ENCODE measurements at regions not wholly inside any gene's neighbourhood (a gene's known extent, or its start where the extent isn't known, plus 50 kb on each side); places are given as distances from the start of the nearest gene placed in this dataset.
"Not testable (repeated sequence)": the region's sequence is repeated elsewhere in the genome, so short reads cannot be mapped to it uniquely, and the experiment has no call there.

- Mint-ChIP-seq H3K4me1 (ENCODE audit: low read depth) (no peaks in the 10 kb centered on the region), H3K4me3 (no peak overlapping the region), H3K9me3 (peaks cover 4% of the 10 kb centered on the region), H3K36me3 (ENCODE audit: low read depth) (no peaks in the 10 kb centered on the region), H3K27me3 (ENCODE audit: insufficient read depth) (no peaks in the 10 kb centered on the region), H3K27ac (no peak overlapping the region)
- no peak for DNase-seq
- no peak for TF ChIP-seq CTCF (IDR thresholded peaks at IDR 0.05)
These were observed 99.9 kb upstream of the FANCL start for GRCh38 chr2:58341047-58341446.

GRCh38 chr2:58339548-58340243 lies 98.6 kb upstream of the FANCL start:
- Mint-ChIP-seq H3K4me3 (no peak overlapping the region), H3K36me3 (ENCODE audit: low read depth) (no peaks in the 10 kb centered on the region), H3K4me1 (ENCODE audit: low read depth) (no peaks in the 10 kb centered on the region), H3K9me3 (peaks cover 4% of the 10 kb centered on the region), H3K27me3 (ENCODE audit: insufficient read depth) (no peaks in the 10 kb centered on the region), H3K27ac (no peak overlapping the region)
- TF ChIP-seq CTCF (IDR thresholded peaks at IDR 0.05): no peak
- no peak for DNase-seq

DNA sequence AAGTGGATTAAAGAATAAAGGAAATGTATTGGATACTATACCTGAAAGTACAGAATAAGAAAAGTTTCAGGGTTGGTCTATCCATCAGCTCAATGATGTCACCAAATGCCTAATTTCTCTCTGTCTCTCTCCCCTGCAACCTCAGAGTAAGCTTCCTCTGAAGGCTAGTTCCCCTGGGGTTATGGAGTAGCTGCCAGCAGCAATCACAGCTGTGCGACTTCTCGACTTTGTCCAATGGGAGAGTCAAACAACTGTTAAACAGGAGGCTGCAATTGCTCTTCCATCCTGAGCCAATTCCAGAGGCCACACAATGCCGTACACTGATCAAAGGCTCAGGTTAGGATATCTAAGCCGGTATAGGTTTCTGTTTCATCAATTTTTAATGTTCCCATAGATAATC lies 95.3 kb upstream of the FANCL start:
- no peak for TF ChIP-seq CTCF (IDR thresholded peaks at IDR 0.05)
- H3K4me3 Mint-ChIP-seq: no peak overlapping the region
- H3K27me3 Mint-ChIP-seq (ENCODE audit: insufficient read depth): no peaks in the 10 kb centered on the region
- H3K36me3 Mint-ChIP-seq (ENCODE audit: low read depth): no peaks in the 10 kb centered on the region
- no peaks in the 10 kb centered on the region for H3K4me1 Mint-ChIP-seq (ENCODE audit: low read depth)
- no peak overlapping the region for H3K27ac Mint-ChIP-seq
- no peak for DNase-seq
- H3K9me3 Mint-ChIP-seq: no peaks in the 10 kb centered on the region

DNA sequence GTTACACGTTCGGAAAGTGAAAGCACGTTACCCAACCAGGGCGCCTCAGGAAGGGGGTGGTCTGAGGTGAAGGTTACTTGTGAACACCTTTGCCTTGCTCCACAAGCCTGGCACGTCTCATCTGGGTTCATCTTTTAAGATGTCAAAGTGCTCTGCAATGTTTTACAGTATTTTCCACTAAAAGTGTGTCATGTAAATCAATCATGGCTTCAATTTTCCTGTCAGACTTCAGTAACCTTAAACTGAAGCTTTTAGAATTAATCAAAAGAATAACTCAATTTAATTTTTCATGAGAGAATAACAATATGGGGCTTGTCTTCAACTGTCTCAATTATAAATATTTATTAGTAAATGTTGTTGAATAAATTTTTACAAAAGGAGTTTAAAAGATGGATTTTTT lies 93.3 kb upstream of the FANCL start:
- Mint-ChIP-seq H3K27me3 (ENCODE audit: insufficient read depth) (no peaks in the 10 kb centered on the region), H3K9me3 (no peaks in the 10 kb centered on the region), H3K4me3 (no peak overlapping the region), H3K36me3 (ENCODE audit: low read depth) (no peaks in the 10 kb centered on the region), H3K4me1 (ENCODE audit: low read depth) (no peaks in the 10 kb centered on the region), H3K27ac (no peak overlapping the region)
- no peak for DNase-seq
- TF ChIP-seq CTCF (IDR thresholded peaks at IDR 0.05): no peak

DNA sequence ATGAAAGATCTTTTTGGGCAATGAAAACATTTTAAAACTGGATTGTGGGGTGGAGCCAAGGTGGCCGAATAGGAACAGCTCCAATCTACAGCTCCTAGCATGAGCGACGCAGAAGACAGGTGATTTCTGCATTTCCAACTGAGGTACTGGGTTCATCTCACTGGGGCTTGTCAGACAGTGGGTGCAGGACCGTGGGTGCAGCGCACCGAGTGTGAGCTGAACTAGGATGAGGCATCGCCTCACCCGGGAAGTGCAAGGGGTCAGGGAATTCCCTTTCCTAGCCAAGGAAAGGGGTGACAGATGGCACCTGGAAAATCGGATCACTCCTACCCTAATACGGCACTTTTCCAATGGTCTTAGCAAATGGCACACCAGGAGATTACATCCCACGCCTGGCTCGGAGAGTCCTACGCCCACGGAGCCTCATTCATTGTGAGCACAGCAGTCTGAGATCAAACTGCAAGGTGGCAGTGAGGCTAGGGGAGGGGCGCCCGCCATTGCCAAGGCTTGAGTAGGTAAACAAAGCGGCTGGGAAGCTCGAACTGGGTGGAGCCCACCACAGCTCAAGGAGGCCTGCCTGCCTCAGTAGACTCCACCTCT lies 84.3 kb upstream of the FANCL start:
- H3K36me3 Mint-ChIP-seq (ENCODE audit: low read depth): not testable (repeated sequence)

GRCh38 chr2:58319481-58319880 lies 78.4 kb upstream of the FANCL start:
- no peak for DNase-seq
- H3K9me3 Mint-ChIP-seq: no peaks in the 10 kb centered on the region
- H3K4me3 Mint-ChIP-seq: no peak overlapping the region
- H3K27ac Mint-ChIP-seq: no peak overlapping the region
- H3K36me3 Mint-ChIP-seq (ENCODE audit: low read depth): no peaks in the 10 kb centered on the region
- no peak for TF ChIP-seq CTCF (IDR thresholded peaks at IDR 0.05)
- peaks cover 2% of the 10 kb centered on the region for H3K27me3 Mint-ChIP-seq (ENCODE audit: insufficient read depth)
- no peaks in the 10 kb centered on the region for H3K4me1 Mint-ChIP-seq (ENCODE audit: low read depth)

More for the DNA sequence above, 84.3 kb upstream of the FANCL start:
- not testable (repeated sequence) for H3K9me3 Mint-ChIP-seq; H3K4me3 Mint-ChIP-seq; H3K27me3 Mint-ChIP-seq (ENCODE audit: insufficient read depth); H3K4me1 Mint-ChIP-seq (ENCODE audit: low read depth); H3K27ac Mint-ChIP-seq; DNase-seq

DNA sequence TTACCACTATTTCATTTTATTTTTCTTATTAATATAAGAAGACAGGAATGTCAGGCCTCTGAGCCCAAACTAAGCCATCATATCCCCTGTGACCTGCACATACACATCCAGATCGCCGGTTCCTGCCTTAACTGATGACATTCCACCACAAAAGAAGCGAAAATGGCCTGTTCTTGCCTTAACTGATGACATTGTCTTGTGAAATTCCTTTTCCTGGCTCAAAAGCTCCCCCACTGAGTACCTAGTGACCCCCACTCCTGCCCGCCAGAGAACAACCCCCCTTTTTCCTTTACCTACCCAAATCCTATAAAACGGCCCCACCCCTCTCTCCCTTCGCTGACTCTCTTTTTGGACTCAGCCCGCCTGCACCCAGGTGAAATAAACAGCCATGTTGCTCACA lies 77.8 kb upstream of the FANCL start:
- H3K36me3 Mint-ChIP-seq (ENCODE audit: low read depth); H3K9me3 Mint-ChIP-seq; H3K27me3 Mint-ChIP-seq (ENCODE audit: insufficient read depth); DNase-seq; H3K27ac Mint-ChIP-seq; H3K4me3 Mint-ChIP-seq; H3K4me1 Mint-ChIP-seq (ENCODE audit: low read depth): not testable (repeated sequence)

All from HFFc6 (cell line).